ENCODE measurements at regions not wholly inside any gene's neighbourhood (a gene's known extent, or its start where the extent isn't known, plus 50 kb on each side); places are given as distances from the start of the nearest gene placed in this dataset.

DNA sequence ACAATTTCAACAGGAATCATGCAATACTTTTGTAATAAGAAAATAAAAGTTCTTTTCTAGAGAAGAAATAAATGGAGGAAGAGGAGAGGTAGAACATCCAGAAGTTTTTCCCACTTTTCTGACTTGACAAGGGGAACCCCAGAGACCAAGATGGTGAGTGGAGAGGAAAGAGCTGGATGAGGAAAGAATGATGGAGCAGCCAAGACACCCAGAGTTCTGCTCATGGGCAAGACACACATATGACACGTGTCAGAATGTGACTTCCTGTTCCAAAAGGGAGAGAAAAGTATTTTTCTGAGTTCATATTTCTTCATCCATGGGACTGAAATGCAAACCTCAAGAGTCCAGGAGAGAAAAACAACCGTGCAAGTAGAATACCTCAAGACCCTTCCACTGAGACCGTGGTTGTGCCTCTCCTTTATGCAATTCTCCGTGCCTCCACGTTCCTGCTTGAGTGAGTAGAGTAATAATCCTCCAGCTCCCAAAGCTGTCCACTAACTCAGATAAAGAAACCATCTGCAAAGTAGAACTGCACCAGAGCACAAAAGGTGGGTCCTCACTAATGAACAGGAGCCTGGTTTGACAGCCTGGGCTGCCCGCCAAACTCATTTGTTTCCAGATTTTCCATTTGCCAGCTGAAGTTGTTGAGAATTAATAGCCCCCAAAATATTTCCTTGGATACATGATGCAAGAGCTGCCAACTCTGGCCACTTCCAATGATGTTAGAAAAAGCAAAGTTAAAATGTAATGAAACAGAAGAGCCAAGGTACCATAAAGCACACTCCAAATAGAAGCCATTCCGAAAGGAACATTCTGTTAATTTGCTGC is 272.6 kb upstream of the IGF1R start:
- Mint-ChIP-seq H3K4me1 (no peaks in the 10 kb centered on the region), H3K36me3 (peaks cover 7% of the 10 kb centered on the region), H3K9me3 (peaks cover 0 to 3% of the 10 kb centered on the region in 2 donors), H3K27me3 (ENCODE audit: low read depth in 2 of 2) (peaks cover 8 to 21% of the 10 kb centered on the region in 2 donors), H3K4me3 (no peak overlapping the region), H3K27ac (no peak overlapping the region)
- 90% methylated on average over 6 of the region's 7 CpGs for WGBS (ENCODE audit: insufficient coverage)
- Histone ChIP-seq H3K27me3 (ENCODE audit: control insufficient read depth, insufficient read depth, low read length) (no peaks in the 10 kb centered on the region), H3K4me3 (ENCODE audit: low read length) (no peak overlapping the region), H3K27ac (ENCODE audit: low read length) (no peak overlapping the region), H3K4me1 (ENCODE audit: control insufficient read depth, insufficient read depth, low read length) (no peaks in the 10 kb centered on the region), H3K9me3 (ENCODE audit: control insufficient read depth, insufficient read depth, low read length) (no peaks in the 10 kb centered on the region), H3K36me3 (ENCODE audit: control insufficient read depth, insufficient read depth, low read length) (no peaks in the 10 kb centered on the region)
- no peak for ATAC-seq
- intact Hi-C loops (cut with micrococcal nuclease): no loop called here
- TF ChIP-seq, protein P1, sequence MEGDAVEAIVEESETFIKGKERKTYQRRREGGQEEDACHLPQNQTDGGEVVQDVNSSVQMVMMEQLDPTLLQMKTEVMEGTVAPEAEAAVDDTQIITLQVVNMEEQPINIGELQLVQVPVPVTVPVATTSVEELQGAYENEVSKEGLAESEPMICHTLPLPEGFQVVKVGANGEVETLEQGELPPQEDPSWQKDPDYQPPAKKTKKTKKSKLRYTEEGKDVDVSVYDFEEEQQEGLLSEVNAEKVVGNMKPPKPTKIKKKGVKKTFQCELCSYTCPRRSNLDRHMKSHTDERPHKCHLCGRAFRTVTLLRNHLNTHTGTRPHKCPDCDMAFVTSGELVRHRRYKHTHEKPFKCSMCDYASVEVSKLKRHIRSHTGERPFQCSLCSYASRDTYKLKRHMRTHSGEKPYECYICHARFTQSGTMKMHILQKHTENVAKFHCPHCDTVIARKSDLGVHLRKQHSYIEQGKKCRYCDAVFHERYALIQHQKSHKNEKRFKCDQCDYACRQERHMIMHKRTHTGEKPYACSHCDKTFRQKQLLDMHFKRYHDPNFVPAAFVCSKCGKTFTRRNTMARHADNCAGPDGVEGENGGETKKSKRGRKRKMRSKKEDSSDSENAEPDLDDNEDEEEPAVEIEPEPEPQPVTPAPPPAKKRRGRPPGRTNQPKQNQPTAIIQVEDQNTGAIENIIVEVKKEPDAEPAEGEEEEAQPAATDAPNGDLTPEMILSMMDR (IDR thresholded peaks at IDR 0.05): no peak
- no peak for DNase-seq

DNA sequence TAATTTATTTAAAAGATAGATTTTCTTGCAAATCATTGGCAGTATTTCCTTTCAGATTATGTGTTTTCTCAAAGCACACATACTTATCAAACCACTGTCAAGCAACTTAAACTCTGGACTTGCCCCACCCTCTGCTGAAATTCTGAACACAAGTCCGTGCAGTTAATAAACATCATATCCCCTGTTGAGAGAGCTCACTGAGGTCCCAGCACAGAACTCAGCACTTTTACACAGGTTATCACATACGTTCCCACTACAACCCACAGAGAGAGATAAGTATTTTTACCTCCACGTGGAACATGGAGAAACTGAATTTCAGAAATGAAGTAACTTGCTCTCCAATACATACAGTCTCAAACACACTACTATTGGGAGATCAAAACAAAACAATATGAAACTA is 267.6 kb upstream of the IGF1R start:
- no peaks in the 10 kb centered on the region for H3K36me3 ChIP-seq (ENCODE audit: control insufficient read depth, insufficient read depth, low read length)
- H3K27me3 ChIP-seq (ENCODE audit: control insufficient read depth, insufficient read depth, low read length): no peaks in the 10 kb centered on the region
- H3K27ac ChIP-seq (ENCODE audit: low read length): no peak overlapping the region
- DNase-seq (no peak), ATAC-seq (no peak)
- H3K9me3 Mint-ChIP-seq: peaks cover 0 to 3% of the 10 kb centered on the region in 2 donors
- intact Hi-C loops (cut with micrococcal nuclease): no loop called here
- peaks cover 19 to 36% of the 10 kb centered on the region in 2 donors for H3K27me3 Mint-ChIP-seq (ENCODE audit: low read depth in 2 of 2)
- H3K4me1 ChIP-seq (ENCODE audit: control insufficient read depth, insufficient read depth, low read length): no peaks in the 10 kb centered on the region
- H3K9me3 ChIP-seq (ENCODE audit: control insufficient read depth, insufficient read depth, low read length): no peaks in the 10 kb centered on the region
- no peak overlapping the region for H3K27ac Mint-ChIP-seq
- no peaks in the 10 kb centered on the region for H3K4me1 Mint-ChIP-seq
- H3K4me3 ChIP-seq (ENCODE audit: low read length): no peak overlapping the region
- no peak overlapping the region for H3K4me3 Mint-ChIP-seq
- TF ChIP-seq, protein P1 (IDR thresholded peaks at IDR 0.05): no peak
- 82% methylated on average over 3 of the region's 3 CpGs for WGBS (ENCODE audit: insufficient coverage)
- H3K36me3 Mint-ChIP-seq: peaks cover 7% of the 10 kb centered on the region

DNA sequence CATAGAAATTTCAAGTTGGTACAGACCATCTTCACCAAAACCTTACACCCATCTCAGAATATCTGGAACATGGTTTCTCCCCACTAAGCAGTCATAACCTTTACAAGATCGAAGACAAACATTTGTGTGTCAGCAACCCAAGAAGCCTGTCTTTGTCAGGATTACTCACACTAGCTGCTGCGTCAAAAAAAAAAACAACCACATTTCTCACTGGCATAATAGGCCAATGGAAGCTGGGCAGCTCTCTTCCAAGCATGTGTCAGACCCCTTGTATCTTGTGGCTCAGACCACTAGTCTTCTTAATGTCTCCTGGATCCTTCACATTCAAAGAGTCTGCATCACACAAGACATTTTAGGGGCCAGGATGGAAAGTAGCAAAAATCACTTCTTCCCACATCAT is 266.9 kb upstream of the IGF1R start:
- TF ChIP-seq, protein P1 (IDR thresholded peaks at IDR 0.05): no peak
- intact Hi-C loops (cut with micrococcal nuclease): no loop called here
- WGBS (ENCODE audit: insufficient coverage): 80% methylated on average over 2 of the region's 2 CpGs
- Histone ChIP-seq H3K27ac (ENCODE audit: low read length) (no peak overlapping the region), H3K36me3 (ENCODE audit: control insufficient read depth, insufficient read depth, low read length) (no peaks in the 10 kb centered on the region), H3K27me3 (ENCODE audit: control insufficient read depth, insufficient read depth, low read length) (no peaks in the 10 kb centered on the region), H3K4me1 (ENCODE audit: control insufficient read depth, insufficient read depth, low read length) (no peaks in the 10 kb centered on the region), H3K9me3 (ENCODE audit: control insufficient read depth, insufficient read depth, low read length) (no peaks in the 10 kb centered on the region), H3K4me3 (ENCODE audit: low read length) (no peak overlapping the region)
- no peak for ATAC-seq
- DNase-seq: no peak
- Mint-ChIP-seq H3K27me3 (ENCODE audit: low read depth in 2 of 2) (peaks cover 18 to 36% of the 10 kb centered on the region in 2 donors), H3K4me3 (no peak overlapping the region), H3K9me3 (peaks cover 0 to 3% of the 10 kb centered on the region in 2 donors), H3K4me1 (no peaks in the 10 kb centered on the region), H3K36me3 (peaks cover 7% of the 10 kb centered on the region), H3K27ac (no peak overlapping the region)

DNA sequence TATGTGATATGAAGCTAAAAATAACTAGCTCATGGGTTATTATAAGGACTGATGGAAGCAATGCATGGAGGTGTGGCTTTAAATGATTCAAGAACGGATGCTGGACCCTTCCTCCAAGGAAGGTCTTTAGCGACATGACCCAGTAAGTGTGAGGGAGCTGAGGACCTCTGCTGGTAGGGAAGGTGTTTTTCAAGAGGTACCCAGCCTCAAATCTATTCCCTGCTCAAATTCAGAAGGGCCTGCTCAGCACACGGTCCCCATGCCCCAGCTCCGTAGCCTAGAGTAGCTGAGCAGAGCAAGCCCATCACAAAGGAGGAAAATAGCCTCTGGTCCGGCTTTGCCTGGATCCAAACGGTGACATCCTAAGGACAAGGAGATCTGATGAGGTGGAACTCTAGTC is 266.2 kb upstream of the IGF1R start:
- Mint-ChIP-seq H3K36me3 (peaks cover 7% of the 10 kb centered on the region), H3K9me3 (peaks cover 0 to 3% of the 10 kb centered on the region in 2 donors), H3K27me3 (ENCODE audit: low read depth in 2 of 2) (peaks cover 19 to 36% of the 10 kb centered on the region in 2 donors), H3K4me3 (no peak overlapping the region), H3K4me1 (no peaks in the 10 kb centered on the region), H3K27ac (no peak overlapping the region)
- no peak overlapping the region for H3K4me3 ChIP-seq (ENCODE audit: low read length)
- ATAC-seq: no peak
- H3K27me3 ChIP-seq (ENCODE audit: control insufficient read depth, insufficient read depth, low read length): no peaks in the 10 kb centered on the region
- no peak overlapping the region for H3K27ac ChIP-seq (ENCODE audit: low read length)
- intact Hi-C loops (cut with micrococcal nuclease): no loop called here
- H3K36me3 ChIP-seq (ENCODE audit: control insufficient read depth, insufficient read depth, low read length): no peaks in the 10 kb centered on the region
- no peak for DNase-seq
- H3K4me1 ChIP-seq (ENCODE audit: control insufficient read depth, insufficient read depth, low read length): no peaks in the 10 kb centered on the region
- TF ChIP-seq, protein P1 (IDR thresholded peaks at IDR 0.05): no peak
- WGBS (ENCODE audit: insufficient coverage): 74% methylated on average over 6 of the region's 6 CpGs
- no peaks in the 10 kb centered on the region for H3K9me3 ChIP-seq (ENCODE audit: control insufficient read depth, insufficient read depth, low read length)

Data from natural killer cell (primary cell).